ENCODE measurements at regions not wholly inside any gene's neighbourhood (a gene's known extent, or its start where the extent isn't known, plus 50 kb on each side); places are given as distances from the start of the nearest gene placed in this dataset.

DNA sequence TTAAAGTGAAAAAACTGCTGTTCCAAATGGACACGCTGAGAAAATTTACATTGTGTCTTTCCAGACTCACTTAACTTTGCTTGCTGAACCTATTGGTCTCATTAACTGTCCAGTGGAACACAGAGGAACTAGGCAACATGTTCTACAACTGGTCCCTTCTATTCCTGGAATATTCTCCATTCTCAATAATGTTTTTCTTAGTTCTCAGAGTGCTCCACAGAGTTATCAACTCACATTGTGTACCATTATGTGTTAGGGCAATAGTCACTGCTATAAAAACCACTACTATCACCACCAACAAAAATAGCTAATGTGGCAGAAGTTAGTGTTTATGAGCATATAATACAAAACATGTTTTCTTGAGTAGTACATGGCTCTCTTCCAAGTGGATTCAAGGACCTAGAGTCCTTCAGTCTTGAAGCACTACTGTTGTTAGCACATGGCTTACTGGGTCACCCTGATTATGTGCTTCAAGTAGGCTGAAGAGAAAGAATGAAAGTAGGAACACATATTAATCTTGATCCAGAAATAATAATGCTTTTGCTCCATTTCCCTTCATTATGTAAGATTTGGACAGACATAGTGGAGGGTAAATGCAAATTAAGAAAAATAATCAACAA, 865.3 kb upstream of the HS3ST1 start:
- no peak for DNase-seq

DNA sequence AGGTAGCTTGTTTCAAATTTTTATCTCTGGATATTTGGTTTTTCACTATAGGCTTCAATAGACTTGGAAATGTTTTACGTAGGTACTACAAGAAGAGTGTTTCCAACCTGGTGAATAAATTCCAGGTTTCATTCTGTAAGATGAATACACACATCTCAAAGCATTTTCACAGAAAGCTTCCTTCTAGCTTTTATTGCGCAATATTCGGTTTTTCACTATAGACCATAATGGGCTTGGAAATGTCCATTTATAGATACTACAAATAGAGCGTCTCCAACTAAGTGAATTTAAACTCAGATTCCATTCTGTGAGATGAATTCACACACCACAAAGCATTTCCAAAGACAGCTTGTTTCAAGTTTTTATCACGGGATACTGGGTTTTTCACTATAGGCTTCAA, 857.7 kb upstream of the HS3ST1 start:
- no peak for DNase-seq

DNA sequence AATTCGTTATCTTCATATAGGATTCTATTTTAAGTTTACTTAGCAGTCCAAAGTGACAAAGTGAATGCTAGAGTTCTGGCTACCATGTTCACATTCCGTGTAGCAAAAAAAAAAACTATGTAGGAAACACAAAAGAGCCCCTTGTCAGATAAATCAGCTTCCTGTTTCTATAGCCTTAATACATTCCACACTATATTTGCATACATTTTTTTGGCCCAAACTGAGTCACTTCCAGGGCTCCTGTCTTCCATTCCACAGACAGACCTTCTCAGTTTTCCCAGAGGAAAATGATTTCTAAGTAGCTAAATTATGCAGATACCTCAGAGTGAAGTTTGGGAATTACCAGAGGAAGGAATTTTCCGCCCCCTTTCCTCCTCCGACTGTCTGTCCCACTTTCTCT, 841.9 kb upstream of the HS3ST1 start:
- no peak for DNase-seq

DNA sequence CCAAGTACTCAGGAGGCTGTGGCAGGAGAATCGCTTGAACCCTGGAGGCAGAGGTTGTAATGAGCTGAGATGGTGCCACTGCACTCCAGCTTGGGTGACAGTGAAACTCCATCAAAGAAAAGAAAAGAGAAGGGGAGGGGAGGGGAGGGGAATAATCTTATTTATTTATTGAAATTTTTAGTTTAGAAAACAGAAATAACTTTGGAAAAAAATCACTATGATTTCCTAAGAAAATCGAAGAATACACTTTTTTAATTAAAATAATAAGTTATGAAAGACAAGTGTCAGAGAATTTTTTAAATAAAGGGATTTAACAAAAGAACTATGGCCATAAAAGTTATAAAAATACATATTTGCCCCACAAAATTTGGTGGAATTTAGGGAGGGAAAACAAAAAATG, 836.9 kb upstream of the HS3ST1 start:
- DNase-seq, result no peak

DNA sequence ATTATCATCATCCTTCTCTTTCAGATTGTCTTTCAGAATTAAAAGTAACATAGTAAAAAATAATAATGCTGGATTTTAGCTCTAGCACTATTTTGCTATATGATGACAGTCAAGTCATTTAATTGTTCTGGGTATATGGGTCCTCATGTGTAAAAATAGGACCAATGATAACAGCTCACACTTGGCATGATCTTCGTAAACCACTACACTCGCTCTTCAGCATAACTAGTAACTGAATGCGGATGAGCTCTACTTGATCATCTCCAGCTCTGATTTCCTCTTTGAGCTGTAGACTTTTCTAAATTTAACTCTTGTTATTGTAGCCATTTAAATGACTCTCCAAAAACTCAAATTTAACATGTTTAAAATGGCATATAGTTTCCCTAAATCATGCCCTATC, 831.8 kb upstream of the HS3ST1 start:
- DNase-seq, result no peak

DNA sequence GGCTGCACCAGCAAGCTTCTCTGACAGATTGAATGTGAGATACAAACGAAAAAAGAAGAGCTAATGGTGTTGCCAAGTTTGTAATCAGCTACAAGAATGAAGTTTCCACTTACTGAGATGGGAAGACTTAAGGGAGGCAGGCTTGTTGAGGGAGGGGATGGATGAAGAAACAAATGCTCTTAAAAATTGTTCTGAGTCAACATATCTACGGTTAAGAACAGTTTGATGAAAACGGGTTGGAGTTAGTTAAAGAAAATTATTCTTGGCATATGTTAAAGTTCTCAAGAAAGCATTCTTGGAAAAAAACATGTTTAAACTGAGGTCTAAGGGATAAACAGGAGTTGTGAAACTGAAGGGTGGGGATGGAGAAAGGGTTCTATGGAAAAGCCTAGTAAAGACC, 816.3 kb upstream of the HS3ST1 start:
- DNase-seq, result no peak

DNA sequence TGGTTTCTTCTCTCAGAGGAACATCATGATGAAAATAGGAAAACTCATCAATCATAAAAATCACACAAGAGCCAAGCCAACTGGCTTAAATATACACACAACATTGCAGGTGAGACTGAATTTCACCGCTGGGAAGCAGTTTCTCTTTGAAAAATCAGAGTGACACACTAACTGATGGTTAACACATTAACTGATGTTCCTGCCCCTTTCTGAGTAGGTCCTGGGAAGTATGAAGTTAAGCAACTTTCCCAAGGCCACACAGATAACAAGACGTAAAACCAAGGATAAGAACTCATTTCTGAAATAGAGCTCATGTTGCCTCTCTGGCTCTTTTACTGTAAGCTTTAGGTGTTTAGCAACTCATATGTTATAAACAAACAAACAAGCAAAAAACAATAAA, 813.7 kb upstream of the HS3ST1 start:
- DNase-seq, result no peak

DNA sequence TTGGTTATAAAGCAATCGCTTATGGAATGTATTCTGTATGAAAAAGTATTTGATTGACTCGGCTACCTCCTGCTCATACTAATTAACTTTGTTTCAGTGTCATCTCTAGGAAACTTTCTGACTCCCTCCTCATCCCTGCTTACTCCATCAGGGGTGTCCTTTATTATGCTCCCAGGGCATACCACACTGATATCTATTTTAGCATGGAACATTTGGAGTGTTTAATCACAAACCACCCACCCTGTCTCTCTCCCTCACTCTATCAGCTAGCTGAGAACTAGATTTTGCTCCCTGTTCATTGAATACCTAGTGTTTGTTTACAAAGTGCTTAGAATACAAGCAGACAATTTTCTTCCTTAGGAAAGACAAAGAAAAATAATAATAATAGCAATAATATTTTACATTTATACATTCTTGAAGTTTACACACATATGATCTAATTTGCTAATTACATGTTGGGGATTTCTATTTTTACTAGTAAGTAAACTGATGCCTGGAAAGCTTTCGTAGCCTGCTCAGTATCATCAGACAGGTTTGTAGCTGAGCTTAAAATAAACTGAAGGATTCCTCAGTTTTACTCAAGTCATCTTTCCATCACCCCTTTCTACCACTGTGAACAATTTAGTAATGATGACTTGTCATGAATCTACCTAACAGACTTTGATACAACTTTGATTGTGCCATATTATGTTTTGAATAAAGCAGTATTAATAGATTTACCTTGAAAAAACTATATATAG, 811.4 kb upstream of the HS3ST1 start:
- DNase-seq, result no peak

DNA sequence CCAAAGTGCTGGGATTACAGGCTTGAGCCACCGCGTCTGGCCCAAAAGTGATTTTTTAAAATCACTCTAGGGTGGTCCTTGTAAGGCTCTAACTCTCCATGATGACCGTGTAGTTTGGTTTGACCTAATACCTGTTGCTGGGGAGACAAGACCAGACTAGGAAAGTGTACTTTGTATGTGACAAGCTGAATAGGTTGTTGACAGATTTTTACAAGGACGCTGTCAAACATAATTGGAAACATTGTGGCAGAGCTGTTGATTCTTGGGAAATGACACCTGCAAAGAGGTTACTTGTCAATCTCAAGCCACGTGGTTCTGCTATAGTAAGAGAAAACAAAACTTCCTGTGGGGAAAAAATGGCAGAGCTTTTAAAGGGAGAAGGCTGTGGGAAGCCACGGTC, 802.4 kb upstream of the HS3ST1 start:
- DNase-seq, result no peak

DNA sequence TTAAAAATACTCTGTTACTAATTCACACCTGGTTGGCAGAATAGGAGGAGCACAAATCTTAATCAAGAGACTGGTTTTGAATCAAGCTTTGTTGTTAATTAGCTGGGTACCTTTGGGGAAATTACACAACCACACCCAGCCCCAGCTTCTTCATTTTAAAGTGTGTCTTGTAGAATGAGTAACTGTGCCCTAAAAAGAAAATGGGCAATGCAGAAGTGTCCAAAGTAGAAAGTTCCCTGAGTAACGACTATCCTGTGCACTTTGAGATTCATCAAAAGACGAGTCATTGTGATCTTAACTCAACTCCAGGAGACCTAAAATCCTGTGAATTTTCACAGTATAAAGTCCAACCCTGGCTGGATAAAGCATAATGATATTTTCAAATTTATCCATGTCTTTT, 792.3 kb upstream of the HS3ST1 start:
- DNase-seq, result no peak

DNA sequence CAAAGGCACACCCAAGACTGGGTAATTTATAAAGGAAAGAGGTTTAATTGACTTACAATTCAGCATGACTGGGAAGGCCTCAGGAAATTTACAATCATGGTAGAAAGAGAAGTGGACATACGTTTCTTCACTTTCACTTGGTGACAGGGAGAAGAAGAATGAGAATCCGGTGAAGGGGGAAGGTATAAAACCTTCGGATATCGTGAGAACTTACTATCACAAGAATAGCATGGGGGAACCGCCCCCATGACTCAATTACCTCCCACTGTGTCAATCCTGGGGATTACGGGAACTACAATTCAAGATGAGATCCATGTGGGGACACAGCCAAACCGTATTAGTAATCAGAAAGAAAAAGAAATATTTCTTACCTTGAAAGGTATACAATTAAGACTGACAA, 782.9 kb upstream of the HS3ST1 start:
- no peak for DNase-seq

DNA sequence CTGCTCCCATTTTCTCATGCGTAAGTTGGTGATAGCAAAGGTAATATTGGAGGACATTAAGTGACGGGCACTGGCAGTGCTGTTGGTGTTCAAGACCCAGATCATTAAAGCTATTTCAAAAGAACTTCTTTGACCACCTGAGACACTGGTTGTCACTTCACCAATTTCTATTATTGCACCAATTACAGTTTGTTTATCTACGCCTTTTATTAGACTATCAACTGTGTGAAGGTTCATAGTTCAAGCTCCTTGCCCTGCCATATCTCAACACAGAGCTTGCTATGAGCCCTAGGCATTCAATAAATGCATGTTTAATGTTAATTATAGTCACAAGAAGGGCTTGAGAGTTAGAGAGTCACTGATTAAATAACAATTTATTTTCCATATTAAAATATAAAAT, 778.7 kb upstream of the HS3ST1 start:
- DNase-seq, result no peak

DNA sequence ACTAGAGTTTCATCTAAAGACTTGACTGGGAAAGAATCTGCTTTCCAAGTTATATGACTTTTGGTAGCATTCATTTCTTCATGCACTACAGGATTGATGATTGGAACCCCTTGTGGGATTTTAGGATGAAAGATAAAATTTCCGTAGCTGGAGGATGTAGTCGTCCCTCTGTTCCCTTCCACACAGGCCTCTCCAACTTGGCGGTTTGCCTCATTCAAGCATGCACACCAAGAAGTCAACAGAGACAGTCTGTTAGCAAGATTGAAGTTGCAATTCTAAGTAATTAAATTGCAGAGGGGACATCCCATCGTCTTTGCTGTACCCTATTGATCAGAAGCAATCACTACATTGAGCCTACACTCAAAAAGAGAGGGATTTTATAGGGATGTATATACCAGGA, 777.4 kb upstream of the HS3ST1 start:
- DNase-seq, result no peak

DNA sequence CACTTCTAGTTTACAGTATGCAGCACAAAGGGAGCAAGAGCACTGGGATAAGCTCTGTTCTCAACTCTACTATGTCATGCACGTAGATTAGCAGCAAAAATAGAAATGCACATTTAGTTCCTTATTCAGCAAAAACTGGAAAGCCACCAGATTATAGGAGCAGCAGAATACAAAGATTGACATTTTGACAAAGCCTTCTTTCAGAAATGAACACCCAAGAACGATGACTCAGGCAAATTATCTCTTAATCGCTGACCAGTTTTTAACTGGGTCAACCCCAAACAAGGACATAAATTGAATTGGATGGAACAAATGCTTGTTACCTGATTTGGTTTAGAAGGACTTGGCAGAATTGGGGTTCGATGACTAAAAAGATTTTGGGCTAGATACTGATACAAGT, 775.3 kb upstream of the HS3ST1 start:
- no peak for DNase-seq

DNA sequence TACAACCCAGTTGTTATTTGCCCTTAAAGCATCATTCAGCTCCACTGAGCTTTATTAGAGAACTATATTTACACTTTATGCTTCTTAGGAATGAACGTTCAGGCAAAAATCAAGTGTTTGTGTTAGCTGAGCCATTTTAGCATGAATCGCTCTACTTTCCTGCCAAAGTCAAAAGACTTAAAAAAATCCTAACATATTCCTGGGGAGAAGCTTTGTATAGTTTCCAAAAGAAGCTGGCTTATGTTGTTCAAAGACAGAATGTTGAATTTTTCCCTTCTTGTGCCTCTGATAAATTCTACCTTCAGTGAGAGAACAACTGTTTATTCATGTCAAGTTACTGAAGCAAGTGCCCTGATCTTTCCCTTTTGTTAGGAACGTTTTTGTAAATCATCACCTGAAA, 771.5 kb upstream of the HS3ST1 start:
- no peak for DNase-seq

DNA sequence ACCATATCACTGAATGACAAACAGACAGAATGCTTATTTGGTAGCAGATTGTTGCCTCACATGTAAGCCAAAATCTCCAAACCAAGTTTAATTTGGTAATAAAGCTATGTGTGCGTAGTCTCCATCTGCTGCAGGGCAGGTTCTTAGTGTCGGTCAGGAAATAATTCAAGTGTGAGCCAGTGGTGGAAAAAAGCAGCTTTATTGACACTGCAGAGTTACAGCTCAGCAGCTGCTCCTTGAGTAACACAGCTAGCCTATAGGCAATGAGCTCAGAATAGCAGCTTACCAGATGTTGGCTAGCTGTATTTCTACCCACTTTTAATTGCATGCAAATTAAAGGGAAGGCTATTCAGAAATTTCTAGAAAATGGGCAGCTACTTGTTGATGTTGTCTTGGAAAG, 757.8 kb upstream of the HS3ST1 start:
- DNase-seq, result no peak

DNA sequence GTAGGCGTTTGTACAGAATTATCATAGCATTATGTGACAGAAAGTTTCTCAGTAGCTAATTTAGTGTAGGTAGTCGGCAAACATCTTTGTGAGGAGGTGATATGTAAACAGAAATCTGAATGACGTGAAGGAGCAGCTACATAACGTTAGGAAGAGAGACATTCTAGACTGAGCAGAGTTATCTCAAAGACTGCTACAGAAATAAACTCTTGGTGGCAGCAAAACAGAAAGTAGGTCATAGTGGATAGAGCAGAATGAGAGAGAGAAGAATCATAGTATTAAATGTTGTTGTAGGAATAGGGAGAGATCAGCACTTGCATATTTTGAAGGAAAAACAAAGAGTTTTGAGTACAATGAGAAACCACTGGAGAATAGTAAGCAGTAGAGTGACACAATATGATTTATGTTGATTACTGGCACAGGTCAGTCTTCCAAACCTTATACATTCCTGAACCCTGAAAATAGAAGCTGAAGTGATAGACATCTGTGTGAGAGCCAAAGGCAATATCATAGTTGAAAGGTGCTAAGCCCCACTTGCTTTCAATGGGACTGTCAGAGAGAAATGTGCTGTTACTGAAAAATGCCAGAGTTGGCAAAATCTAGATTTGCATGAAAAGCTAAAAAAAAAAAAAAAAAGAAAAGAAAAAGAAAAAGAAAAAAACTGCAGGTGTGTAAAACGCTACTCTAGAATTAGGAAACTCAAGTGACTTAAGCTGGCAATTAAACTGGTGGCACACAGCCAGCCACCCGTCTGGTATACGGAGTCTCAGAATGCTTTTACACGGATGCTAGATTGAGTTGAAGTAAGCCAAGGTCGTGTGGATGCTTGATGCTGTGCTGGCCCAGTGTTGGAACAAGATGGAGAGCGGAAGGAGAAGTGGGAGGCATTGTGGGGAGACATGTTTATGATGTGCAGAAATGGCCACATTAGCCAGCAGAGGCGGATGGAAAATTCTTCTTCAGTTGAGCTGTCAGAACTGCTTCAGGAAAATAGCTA, 750.2 kb upstream of the HS3ST1 start:
- DNase-seq, result no peak

DNA sequence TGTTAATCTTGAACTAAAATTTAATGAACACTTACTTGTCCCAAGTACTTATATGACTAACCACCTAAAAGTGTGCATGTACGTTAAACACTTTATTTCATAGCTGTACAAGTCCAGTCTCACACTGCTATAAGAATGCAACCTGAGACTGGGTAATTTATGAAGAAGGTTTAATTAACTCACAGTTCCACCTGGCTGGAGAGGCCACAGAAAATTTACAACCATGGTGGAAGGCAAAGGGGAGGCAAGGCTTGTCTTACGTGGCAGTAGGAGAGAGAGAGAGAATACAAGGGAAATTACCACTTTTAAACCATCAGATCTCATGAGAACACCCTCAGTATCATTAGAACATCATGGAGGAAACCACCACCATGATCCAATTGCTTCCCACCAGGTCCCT, 748.7 kb upstream of the HS3ST1 start:
- no peak for DNase-seq

DNA sequence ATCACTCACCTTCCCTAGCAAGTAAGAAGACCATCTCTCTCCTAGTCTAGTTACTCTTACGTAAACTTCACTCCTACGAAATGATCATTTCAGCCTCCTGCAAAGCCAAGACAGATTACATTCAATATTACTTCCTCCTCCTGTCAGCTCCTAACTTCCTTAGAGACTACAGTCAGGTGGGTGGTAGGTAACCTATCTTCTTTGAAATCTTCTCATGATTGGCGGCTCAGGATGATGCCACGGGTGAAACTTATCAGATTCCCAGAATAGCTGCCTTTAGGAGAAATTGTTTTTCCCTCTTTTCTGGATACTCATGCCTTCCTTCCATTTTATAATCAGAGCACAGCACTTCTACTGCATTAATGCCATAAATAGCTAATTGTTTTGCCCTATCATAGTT, 744.8 kb upstream of the HS3ST1 start:
- no peak for DNase-seq

DNA sequence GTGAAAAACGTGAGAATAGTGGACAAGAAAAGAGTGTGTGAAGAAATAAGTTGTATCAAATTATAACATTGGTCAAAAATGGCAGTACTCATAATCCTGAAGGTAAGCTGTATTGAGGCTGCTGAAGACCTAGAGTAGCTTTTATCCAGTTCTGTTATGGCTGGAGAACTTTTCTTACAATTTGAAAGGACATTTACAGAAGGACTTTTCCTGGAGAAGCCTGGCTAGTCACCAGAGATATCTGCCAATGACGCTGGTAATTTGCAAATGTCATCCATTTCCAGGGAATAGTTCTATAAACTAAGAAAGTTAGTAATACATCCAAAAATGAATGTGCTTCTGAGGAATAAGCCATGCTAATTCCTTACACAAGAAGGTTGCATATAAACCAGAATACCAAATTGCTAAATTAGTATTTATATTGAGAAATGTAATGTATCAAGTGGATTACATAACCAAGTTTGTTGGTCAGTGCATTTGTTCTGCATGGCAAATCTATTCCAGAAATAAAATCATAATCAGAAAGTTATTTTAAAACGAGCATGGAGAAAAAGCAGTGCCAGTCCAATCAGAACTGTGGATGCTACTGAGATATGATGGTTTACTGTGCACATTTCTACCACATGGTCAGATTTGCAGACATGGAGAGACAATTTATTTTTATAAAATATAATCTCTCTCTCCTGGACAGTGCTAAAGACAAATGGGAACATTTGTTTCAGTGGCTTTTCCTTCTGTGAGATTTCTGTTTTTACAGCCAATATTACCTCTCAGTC, 743.7 kb upstream of the HS3ST1 start:
- DNase-seq, result no peak

DNA sequence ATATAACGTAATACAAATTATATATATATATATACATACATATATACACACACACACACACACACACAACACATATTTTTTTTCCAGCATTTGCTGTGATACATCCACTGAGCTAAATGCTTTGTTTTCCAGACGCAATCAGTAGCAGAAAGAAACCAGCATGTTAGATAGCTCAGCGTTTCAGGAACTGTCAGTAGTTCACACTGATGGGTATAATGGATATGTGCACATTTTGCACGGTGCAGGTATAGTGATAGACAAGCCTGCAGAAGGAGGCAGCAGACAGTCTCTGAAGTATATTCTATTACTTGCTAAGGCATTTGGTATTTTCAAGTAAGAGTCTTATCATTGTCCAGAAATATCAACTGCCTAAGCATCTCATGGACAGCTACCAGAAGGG, 741.6 kb upstream of the HS3ST1 start:
- DNase-seq, result no peak

DNA sequence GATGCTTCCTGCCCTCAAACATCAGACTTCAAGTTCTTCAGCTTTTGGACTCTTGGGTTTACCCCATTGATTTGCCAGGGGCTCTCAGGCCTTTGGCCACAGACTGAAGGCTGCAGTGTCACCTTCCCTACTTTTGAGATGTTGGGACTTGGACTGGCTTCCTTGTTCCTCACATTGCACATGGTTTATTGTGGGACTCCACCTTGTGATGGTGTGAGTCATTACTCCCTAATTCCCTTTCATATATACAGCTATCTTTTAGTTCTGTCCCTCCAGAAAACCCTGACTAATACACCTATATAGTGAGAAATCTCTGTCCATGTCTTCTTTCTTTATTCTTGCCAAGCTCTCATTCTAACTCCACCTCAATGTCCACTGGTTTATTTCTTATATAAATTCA, 736.9 kb upstream of the HS3ST1 start:
- DNase-seq, result no peak

DNA sequence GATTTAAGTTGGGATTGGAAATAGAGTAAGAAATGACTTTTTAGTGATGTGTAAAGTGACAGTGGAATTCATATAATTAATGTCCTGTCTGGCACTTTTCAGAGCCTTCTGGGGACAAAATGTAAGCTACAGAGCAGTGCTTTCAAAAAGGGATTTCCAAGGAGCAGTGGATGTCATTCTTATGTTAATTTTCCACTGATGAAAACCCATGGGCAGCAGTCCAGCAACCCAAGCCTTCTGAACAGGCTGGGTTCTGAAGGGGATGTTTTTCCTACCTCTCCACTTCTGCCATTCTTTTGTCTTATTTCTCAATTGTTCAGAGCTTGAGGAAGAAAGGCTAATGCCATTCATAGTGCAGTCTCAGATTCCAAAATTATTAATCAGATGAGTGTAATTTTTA, 717.6 kb upstream of the HS3ST1 start:
- no peak for DNase-seq
